GM18873 (cell line): ENCODE measurements at regions not wholly inside any gene's neighbourhood (a gene's known extent, or its start where the extent isn't known, plus 50 kb on each side); places are given as distances from the start of the nearest gene placed in this dataset.

Experiments
- ATAC-seq: cut with Tn5 transposase; IDR thresholded peaks from one replicate; pipeline ENCODE4 v1.9.1; 2021; ENCODE audit warnings: mild to moderate bottlenecking, moderate library complexity, moderate number of reproducible peaks; ENCODE audit not compliant: unreplicated experiment, low FRiP score

GRCh38 chrX:43479850-43480249 is 176.2 kb upstream of the MAOA start:
- ATAC-seq = no peak

- no peak for ATAC-seq
Observed at GRCh38 chrX:43481576-43481975, 174.5 kb upstream of the MAOA start.

GRCh38 chrX:43493756-43494155 is 162.3 kb upstream of the MAOA start:
- no peak for ATAC-seq

- no peak for ATAC-seq
Observed at GRCh38 chrX:43500246-43500645, 155.9 kb upstream of the MAOA start.

- ATAC-seq = no peak
Observed at GRCh38 chrX:43500996-43501694, 155.0 kb upstream of the MAOA start.

GRCh38 chrX:43504394-43504793 is 151.7 kb upstream of the MAOA start:
- ATAC-seq = no peak

- no peak for ATAC-seq
Observed at GRCh38 chrX:43505769-43506168, 150.3 kb upstream of the MAOA start.

- no peak for ATAC-seq
Observed at GRCh38 chrX:43508694-43509093, 147.4 kb upstream of the MAOA start.

- ATAC-seq = no peak
Observed at GRCh38 chrX:43510209-43510608, 145.9 kb upstream of the MAOA start.

GRCh38 chrX:43513085-43513484 is 143.0 kb upstream of the MAOA start:
- ATAC-seq = no peak

GRCh38 chrX:43514820-43515219 is 141.3 kb upstream of the MAOA start:
- ATAC-seq = no peak

GRCh38 chrX:43522582-43522981 is 133.5 kb upstream of the MAOA start:
- ATAC-seq = no peak

- no peak for ATAC-seq
Observed at GRCh38 chrX:43525901-43526610, 130.0 kb upstream of the MAOA start.

- no peak for ATAC-seq
Observed at GRCh38 chrX:43526878-43527277, 129.2 kb upstream of the MAOA start.

- ATAC-seq = no peak
Observed at GRCh38 chrX:43527801-43528200, 128.3 kb upstream of the MAOA start.

GRCh38 chrX:43530837-43531236 is 125.3 kb upstream of the MAOA start:
- no peak for ATAC-seq

- no peak for ATAC-seq
Observed at GRCh38 chrX:43540318-43540717, 115.8 kb upstream of the MAOA start.

GRCh38 chrX:43551590-43551989 is 104.5 kb upstream of the MAOA start:
- no peak for ATAC-seq

- ATAC-seq = no peak
Observed at GRCh38 chrX:43552156-43552555, 103.9 kb upstream of the MAOA start.

- no peak for ATAC-seq
Observed at GRCh38 chrX:43552703-43553102, 103.4 kb upstream of the MAOA start.

- no peak for ATAC-seq
Observed at GRCh38 chrX:43553257-43553656, 102.8 kb upstream of the MAOA start.

- ATAC-seq = no peak
Observed at GRCh38 chrX:43556207-43556606, 99.9 kb upstream of the MAOA start.
